ENCODE measurements at regions not wholly inside any gene's neighbourhood (a gene's known extent, or its start where the extent isn't known, plus 50 kb on each side); places are given as distances from the start of the nearest gene placed in this dataset.
A peak's percentile ranks its signal among the peaks of the same experiment; 100 is the strongest.

DNA sequence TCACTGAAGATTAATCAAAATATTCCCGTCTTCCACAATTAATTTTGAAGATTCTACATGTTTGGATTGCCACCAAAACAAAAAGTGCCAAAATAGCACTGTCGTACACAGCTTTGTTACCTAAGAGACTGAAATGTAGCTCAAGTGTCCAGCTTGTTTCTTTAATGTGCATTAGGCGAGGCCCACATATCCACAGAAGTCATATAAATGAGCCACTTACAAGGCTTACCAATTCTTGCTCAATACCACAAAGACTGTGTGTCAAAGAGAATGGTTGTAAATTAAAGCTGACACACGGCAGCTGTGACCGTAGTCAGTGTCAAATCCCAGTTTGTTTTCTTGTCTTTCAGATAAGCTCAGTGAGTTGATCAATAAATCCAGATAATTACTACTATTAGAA is 639.4 kb upstream of the TBL1XR1 start:
- Histone ChIP-seq H3K4me1 (replicated peaks in 1 of 2) (peaks cover 3 to 27% of the 10 kb centered on the region in 2 donors), H3K9me3 (replicated peaks in 1 of 3) (no peaks in the 10 kb centered on the region), H3K4me3 (no peak overlapping the region), H3K27me3 (no peaks in the 10 kb centered on the region), H3K36me3 (replicated peaks in 1 of 2) (no peaks in the 10 kb centered on the region), H3K27ac (peak overlapping the region in 2 of 5 donors; percentile 15 to 30)
- 32 to 49% (median 38%) methylated on average over 5 of the region's 5 CpGs for WGBS, 4 donors
- peak in 1 of 7 donors; percentile 18 for DNase-seq
- intact Hi-C loops (cut with DNase I): no loop called here
- no peak for TF ChIP-seq CTCF (IDR thresholded peaks at IDR 0.05)
- TF ChIP-seq POLR2A (IDR thresholded peaks at IDR 0.05): no peak

GRCh38 chr3:177837951-177838655 is 640.8 kb upstream of the TBL1XR1 start:
- intact Hi-C loops (cut with DNase I): no loop called here

DNA sequence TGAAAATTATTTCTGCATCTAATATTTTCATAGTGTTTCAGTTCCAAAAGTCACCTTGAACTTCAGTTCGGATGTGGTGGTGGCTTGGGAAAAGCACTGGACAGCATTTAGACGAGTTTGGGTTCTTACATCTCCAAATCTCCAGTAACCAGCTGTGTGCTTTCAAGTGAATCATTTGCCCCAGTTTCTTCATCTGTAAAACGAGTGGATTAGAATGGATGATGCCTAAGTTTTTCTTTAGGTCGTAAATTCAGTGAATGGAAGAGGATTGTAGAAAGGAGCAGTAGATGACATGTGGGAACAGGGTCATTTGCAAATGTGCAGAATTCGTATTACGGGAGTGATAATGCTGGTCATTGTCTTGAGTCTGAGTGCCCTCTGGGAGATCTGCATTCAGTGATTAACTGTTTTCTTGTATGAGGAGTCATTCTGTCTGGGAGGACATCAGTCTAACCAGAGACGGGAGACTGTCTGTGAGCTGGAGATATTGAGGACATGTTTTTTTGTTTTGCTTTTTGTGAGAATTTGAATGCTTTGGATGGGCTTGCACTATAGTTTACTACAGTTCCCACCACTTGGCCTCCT is 641.6 kb upstream of the TBL1XR1 start:
- no peak overlapping the region for H3K4me3 ChIP-seq
- no peak for TF ChIP-seq CTCF (IDR thresholded peaks at IDR 0.05)
- TF ChIP-seq POLR2A (IDR thresholded peaks at IDR 0.05): no peak
- no peaks in the 10 kb centered on the region for H3K9me3 ChIP-seq (replicated peaks in 1 of 3)
- H3K27ac ChIP-seq: no peak overlapping the region
- intact Hi-C loops (cut with DNase I): no loop called here
- no peak for DNase-seq
- no peaks in the 10 kb centered on the region for H3K36me3 ChIP-seq (replicated peaks in 1 of 2)
- H3K27me3 ChIP-seq: no peaks in the 10 kb centered on the region
- 68 to 80% (median 74%) methylated on average over 7 of the region's 7 CpGs for WGBS, 4 donors
- H3K4me1 ChIP-seq (replicated peaks in 1 of 2): peaks cover 3 to 13% of the 10 kb centered on the region in 2 donors

More at GRCh38 chr3:177837951-177838655, 640.8 kb upstream of the TBL1XR1 start:
- no peak overlapping the region for H3K27ac ChIP-seq
- no peak overlapping the region for H3K4me3 ChIP-seq
- H3K9me3 ChIP-seq (replicated peaks in 1 of 3): no peaks in the 10 kb centered on the region
- no peak for DNase-seq
- H3K27me3 ChIP-seq: no peaks in the 10 kb centered on the region
- peaks cover 3 to 17% of the 10 kb centered on the region in 2 donors for H3K4me1 ChIP-seq (replicated peaks in 1 of 2)
- no peak for TF ChIP-seq POLR2A (IDR thresholded peaks at IDR 0.05)
- no peak for TF ChIP-seq CTCF (IDR thresholded peaks at IDR 0.05)
- 79 to 87% (median 82%) methylated on average over 5 of the region's 5 CpGs for WGBS, 4 donors
- H3K36me3 ChIP-seq (replicated peaks in 1 of 2): no peaks in the 10 kb centered on the region

DNA sequence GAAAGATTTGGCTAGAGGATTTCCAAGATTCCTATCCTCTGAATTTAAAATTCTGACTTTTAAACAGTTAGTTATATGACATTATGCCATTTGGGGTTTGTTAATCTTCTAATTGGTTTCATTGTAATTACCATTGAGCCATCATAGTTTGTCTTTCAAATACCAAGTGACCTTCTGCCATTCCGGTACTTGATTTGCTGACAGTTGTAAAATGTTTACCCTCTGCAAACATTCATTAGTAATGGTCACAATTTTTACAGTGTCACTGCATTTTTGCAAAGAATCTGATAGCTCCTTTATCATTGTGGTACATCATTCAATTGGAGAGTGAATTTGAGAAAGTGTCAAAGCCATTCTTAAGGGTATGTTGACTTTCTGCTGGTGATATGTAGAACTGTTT is 645.0 kb upstream of the TBL1XR1 start:
- no peak for TF ChIP-seq CTCF (IDR thresholded peaks at IDR 0.05)
- TF ChIP-seq POLR2A (IDR thresholded peaks at IDR 0.05): no peak
- no peak overlapping the region for H3K27ac ChIP-seq
- H3K4me3 ChIP-seq: no peak overlapping the region
- no peaks in the 10 kb centered on the region for H3K36me3 ChIP-seq (replicated peaks in 1 of 2)
- H3K4me1 ChIP-seq (replicated peaks in 1 of 2): no peaks in the 10 kb centered on the region
- H3K27me3 ChIP-seq: no peaks in the 10 kb centered on the region
- intact Hi-C loops (cut with DNase I): no loop called here
- WGBS, 4 donors: 92 to 96% (median 93%) methylated on average over 1 of the region's 1 CpG
- H3K9me3 ChIP-seq (replicated peaks in 1 of 3): no peaks in the 10 kb centered on the region
- DNase-seq: no peak

Measured in adrenal gland (tissue), 9 donors.